A673 (cell line): ENCODE measurements at regions not wholly inside any gene's neighbourhood (a gene's known extent, or its start where the extent isn't known, plus 50 kb on each side); places are given as distances from the start of the nearest gene placed in this dataset.

Experiments
- EZH2 ChIP-seq: fragments of 200-600 bp; sonication (generic); IDR thresholded peaks from 2 replicates; pipeline ENCODE4 v1.6.1; 2017; ENCODE audit warnings: borderline replicate concordance, low read depth, mild to moderate bottlenecking, mixed read lengths, antibody characterized with exemption, low read length; ENCODE audit not compliant: poor library complexity, severe bottlenecking
- TF ChIP-seq, protein P1 (sequence below): fragments of 300-800, 200-600 bp; sonication (generic); conservative IDR thresholded peaks from 2 replicates; pipeline ENCODE4 v1.5.1; 2017; ENCODE audit warnings: low read depth, mild to moderate bottlenecking, antibody characterized with exemption, low read length, moderate library complexity, mixed read lengths

DNA sequence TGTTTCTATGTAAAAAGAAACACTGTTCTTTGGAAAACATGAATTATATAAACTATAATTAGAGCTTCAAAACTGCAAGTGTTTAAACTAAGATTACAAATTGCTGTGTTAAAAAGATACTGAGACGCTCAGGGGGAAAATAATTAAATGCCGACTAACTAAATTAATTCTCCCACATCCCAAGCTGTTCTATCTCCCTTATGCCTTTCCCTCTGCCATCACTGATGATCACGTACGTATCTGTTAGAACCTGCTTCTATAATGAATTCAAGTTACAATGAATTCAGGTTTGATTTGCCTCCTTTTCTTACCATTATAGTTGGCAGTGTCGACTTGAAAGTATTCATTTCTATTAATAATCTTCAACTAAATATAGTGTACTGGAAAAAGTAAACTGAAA is 349.9 kb upstream of the CDH6 start:
- TF ChIP-seq, protein P1, sequence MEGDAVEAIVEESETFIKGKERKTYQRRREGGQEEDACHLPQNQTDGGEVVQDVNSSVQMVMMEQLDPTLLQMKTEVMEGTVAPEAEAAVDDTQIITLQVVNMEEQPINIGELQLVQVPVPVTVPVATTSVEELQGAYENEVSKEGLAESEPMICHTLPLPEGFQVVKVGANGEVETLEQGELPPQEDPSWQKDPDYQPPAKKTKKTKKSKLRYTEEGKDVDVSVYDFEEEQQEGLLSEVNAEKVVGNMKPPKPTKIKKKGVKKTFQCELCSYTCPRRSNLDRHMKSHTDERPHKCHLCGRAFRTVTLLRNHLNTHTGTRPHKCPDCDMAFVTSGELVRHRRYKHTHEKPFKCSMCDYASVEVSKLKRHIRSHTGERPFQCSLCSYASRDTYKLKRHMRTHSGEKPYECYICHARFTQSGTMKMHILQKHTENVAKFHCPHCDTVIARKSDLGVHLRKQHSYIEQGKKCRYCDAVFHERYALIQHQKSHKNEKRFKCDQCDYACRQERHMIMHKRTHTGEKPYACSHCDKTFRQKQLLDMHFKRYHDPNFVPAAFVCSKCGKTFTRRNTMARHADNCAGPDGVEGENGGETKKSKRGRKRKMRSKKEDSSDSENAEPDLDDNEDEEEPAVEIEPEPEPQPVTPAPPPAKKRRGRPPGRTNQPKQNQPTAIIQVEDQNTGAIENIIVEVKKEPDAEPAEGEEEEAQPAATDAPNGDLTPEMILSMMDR = no peak
- no peak for TF ChIP-seq EZH2
